DND-41 (cell line): ENCODE measurements at regions not wholly inside any gene's neighbourhood (a gene's known extent, or its start where the extent isn't known, plus 50 kb on each side); places are given as distances from the start of the nearest gene placed in this dataset.

ENCODE experiments used
- ATAC-seq: fragments of 200-7000 bp; cut with Tn5 transposase; 3 replicates; pipeline ENCODE4 v1.9.1; 2021; ENCODE audit warnings: low read depth; ENCODE audit not compliant: insufficient read depth
- DNase-seq: peaks from one replicate; pipeline ENCODE4 v3.0.0-alpha.2; 2020
- H2AFZ ChIP-seq: 2 replicates; pipeline ENCODE4 v1.6.0; 2012; ENCODE audit warnings: low read depth, low read length
- H3K27ac ChIP-seq: 2 replicates; pipeline ENCODE4 v1.5.1; 2012; ENCODE audit warnings: low read length, inconsistent platforms
- H3K27me3 ChIP-seq: fragments of 200-600 bp; sonication (generic); 2 replicates; pipeline ENCODE4 v1.6.0; 2012; ENCODE audit warnings: low read length, mild to moderate bottlenecking, inconsistent platforms; ENCODE audit not compliant: insufficient read depth, poor library complexity
- H3K36me3 ChIP-seq: 2 replicates; pipeline ENCODE4 v1.5.1; 2012; ENCODE audit warnings: low read length, inconsistent platforms; ENCODE audit not compliant: insufficient read depth
- H3K4me1 ChIP-seq: 2 replicates; pipeline ENCODE4 v1.5.1; 2012; ENCODE audit warnings: mild to moderate bottlenecking, low read length; ENCODE audit not compliant: insufficient read depth
- H3K4me2 ChIP-seq: 2 replicates; pipeline ENCODE4 v1.6.0; 2012; ENCODE audit warnings: mild to moderate bottlenecking, moderate library complexity, low read length, inconsistent platforms; ENCODE audit not compliant: insufficient read depth
- H3K4me3 ChIP-seq, 2 experiments: fragments of 200-600 bp in 1 of 2; shearing (Covaris generic) in 1 of 2; 2 replicates each; pipeline ENCODE4 v1.5.1; 2012 to 2016; ENCODE audit warnings: inconsistent platforms in 2 of 2, low read length in 2 of 2, mild to moderate bottlenecking in 2 of 2, low read depth in 1 of 2, moderate library complexity in 1 of 2
- H3K79me2 ChIP-seq: 2 replicates; pipeline ENCODE4 v1.6.0; 2012; ENCODE audit warnings: low read length, inconsistent platforms; ENCODE audit not compliant: insufficient read depth
- H3K9ac ChIP-seq: 2 replicates; pipeline ENCODE4 v1.6.0; 2012; ENCODE audit warnings: low read depth, mild to moderate bottlenecking, inconsistent platforms, low read length, moderate library complexity
- H3K9me3 ChIP-seq: 2 replicates; pipeline ENCODE4 v1.5.1; 2012; ENCODE audit warnings: low read length, moderate library complexity, mild to moderate bottlenecking, inconsistent platforms; ENCODE audit not compliant: insufficient read depth, severe bottlenecking
- H4K20me1 ChIP-seq: 2 replicates; pipeline ENCODE4 v1.6.0; 2012; ENCODE audit warnings: low read length; ENCODE audit not compliant: insufficient read depth
- EZH2 ChIP-seq: IDR thresholded peaks from 3 replicates; pipeline ENCODE4 v1.6.1; 2012; ENCODE audit warnings: borderline replicate concordance, low read depth, mild to moderate bottlenecking, moderate library complexity, low read length, inconsistent platforms; ENCODE audit not compliant: severe bottlenecking
- TF ChIP-seq, protein P1 (sequence below): IDR thresholded peaks from 2 replicates; pipeline ENCODE4 v1.5.1; 2012; ENCODE audit warnings: borderline replicate concordance, low read length, moderate library complexity, mild to moderate bottlenecking; ENCODE audit not compliant: poor library complexity, severe bottlenecking; ENCODE audit errors: extremely low read depth

DNA sequence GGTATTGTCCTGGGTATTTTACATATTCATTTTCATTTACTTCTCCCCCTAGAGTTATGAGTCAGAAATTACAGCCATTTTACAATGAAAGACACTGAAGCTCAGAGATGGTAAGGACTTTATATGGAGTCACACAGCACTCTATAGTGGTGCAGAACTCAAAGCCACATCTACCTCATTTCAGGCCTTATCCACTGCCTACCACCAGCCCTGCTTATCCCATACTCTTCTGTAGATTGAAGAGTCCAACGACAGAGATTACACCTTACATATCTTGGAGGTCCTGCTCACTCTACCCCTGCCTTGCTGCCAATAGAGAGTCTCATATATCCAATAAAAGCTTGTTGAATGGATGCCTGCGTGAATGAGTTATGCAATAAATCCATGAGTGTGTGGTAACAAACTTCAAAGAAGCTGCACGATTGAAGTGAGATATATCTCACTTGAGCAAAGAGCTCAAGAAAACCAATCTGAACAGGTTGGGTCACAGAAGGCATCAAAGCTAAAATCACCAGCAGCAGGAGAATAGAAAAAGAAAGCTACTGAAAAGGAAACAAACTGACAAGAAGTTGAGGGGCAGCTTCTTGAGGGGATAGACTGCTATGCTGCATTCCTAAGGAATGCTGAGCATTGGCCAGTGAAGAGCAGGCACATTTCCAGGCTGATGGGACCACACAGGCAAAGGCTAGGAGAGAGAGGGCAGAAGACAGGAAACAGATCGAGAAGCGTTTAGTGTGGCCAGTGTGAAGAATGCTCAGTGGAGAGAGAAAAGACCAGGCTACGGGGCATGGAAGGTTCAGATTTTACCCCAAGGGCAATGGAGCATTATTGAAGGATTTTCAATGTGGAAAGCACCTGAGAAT lies 585.6 kb downstream of the DHX35 start:
- H3K27me3 ChIP-seq, result no peaks in the 10 kb centered on the region
- H3K27ac ChIP-seq, result no peak overlapping the region
- ATAC-seq, result peak; percentile 71
- no peaks in the 10 kb centered on the region for H4K20me1 ChIP-seq
- no peaks in the 10 kb centered on the region for H3K4me1 ChIP-seq
- no peak for TF ChIP-seq EZH2
- TF ChIP-seq, protein P1, sequence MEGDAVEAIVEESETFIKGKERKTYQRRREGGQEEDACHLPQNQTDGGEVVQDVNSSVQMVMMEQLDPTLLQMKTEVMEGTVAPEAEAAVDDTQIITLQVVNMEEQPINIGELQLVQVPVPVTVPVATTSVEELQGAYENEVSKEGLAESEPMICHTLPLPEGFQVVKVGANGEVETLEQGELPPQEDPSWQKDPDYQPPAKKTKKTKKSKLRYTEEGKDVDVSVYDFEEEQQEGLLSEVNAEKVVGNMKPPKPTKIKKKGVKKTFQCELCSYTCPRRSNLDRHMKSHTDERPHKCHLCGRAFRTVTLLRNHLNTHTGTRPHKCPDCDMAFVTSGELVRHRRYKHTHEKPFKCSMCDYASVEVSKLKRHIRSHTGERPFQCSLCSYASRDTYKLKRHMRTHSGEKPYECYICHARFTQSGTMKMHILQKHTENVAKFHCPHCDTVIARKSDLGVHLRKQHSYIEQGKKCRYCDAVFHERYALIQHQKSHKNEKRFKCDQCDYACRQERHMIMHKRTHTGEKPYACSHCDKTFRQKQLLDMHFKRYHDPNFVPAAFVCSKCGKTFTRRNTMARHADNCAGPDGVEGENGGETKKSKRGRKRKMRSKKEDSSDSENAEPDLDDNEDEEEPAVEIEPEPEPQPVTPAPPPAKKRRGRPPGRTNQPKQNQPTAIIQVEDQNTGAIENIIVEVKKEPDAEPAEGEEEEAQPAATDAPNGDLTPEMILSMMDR, result peak; percentile 39
- no peak overlapping the region for H3K4me2 ChIP-seq
- no peak for DNase-seq
- no peaks in the 10 kb centered on the region for H3K79me2 ChIP-seq
- no peak overlapping the region for H3K4me3 ChIP-seq
- H2AFZ ChIP-seq, result no peak overlapping the region
- no peaks in the 10 kb centered on the region for H3K36me3 ChIP-seq
- no peak overlapping the region for H3K9ac ChIP-seq
- H3K9me3 ChIP-seq, result no peaks in the 10 kb centered on the region

- no peak overlapping the region for H3K4me2 ChIP-seq
- no peaks in the 10 kb centered on the region for H3K4me1 ChIP-seq
- no peak overlapping the region for H3K9ac ChIP-seq
- no peak for DNase-seq
- H3K4me3 ChIP-seq, result no peak overlapping the region
- no peak for ATAC-seq
- no peak overlapping the region for H2AFZ ChIP-seq
- H3K9me3 ChIP-seq, result no peaks in the 10 kb centered on the region
- no peaks in the 10 kb centered on the region for H4K20me1 ChIP-seq
- H3K27me3 ChIP-seq, result no peaks in the 10 kb centered on the region
- H3K36me3 ChIP-seq, result no peaks in the 10 kb centered on the region
- TF ChIP-seq EZH2, result no peak
- TF ChIP-seq, protein P1, result no peak
- no peaks in the 10 kb centered on the region for H3K79me2 ChIP-seq
- H3K27ac ChIP-seq, result no peak overlapping the region
Measured at GRCh38 chr20:39541136-39541803, 579.1 kb downstream of the DHX35 start.

DNA sequence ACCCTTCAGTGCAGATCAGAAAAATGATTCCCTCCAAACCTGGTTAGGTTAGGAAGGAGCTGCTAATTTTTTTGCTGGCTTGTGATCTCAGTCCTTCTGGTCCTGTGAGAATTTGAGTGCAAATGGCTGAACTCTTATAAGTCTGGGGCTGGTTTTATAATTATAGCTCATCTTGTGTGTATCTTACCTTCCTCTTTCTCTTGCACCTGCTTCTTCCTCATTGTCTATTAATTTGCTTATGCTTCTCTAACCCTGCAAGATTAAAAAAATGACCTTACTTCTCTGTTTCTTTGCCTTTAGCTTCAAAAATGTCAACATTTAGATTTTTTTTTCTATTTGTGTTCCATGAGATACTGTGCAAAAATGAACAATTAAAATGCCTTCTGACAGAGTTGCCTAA lies 576.2 kb downstream of the DHX35 start:
- H4K20me1 ChIP-seq, result no peaks in the 10 kb centered on the region
- no peaks in the 10 kb centered on the region for H3K9me3 ChIP-seq
- no peaks in the 10 kb centered on the region for H3K27me3 ChIP-seq
- H3K36me3 ChIP-seq, result no peaks in the 10 kb centered on the region
- ATAC-seq, result no peak
- no peak overlapping the region for H3K4me3 ChIP-seq
- H3K27ac ChIP-seq, result no peak overlapping the region
- TF ChIP-seq, protein P1, result no peak
- TF ChIP-seq EZH2, result no peak
- H2AFZ ChIP-seq, result no peak overlapping the region
- no peaks in the 10 kb centered on the region for H3K79me2 ChIP-seq
- no peaks in the 10 kb centered on the region for H3K4me1 ChIP-seq
- no peak for DNase-seq
- no peak overlapping the region for H3K9ac ChIP-seq
- no peak overlapping the region for H3K4me2 ChIP-seq
